Endodermal cell (in vitro differentiated cells): ENCODE measurements at regions not wholly inside any gene's neighbourhood (a gene's known extent, or its start where the extent isn't known, plus 50 kb on each side); places are given as distances from the start of the nearest gene placed in this dataset.

Source experiments
- DNase-seq: peaks from one replicate; pipeline ENCODE4 v3.0.0-alpha.2; 2017
- H3K27ac ChIP-seq: 2 replicates; pipeline ENCODE4 v1.5.1; 2013; ENCODE audit warnings: mild to moderate bottlenecking, low read depth, low read length, moderate library complexity
- H3K27me3 ChIP-seq: 2 replicates; pipeline ENCODE4 v1.6.1; 2013; ENCODE audit warnings: mild to moderate bottlenecking, low read length, moderate library complexity; ENCODE audit not compliant: insufficient read depth, control insufficient read depth, poor library complexity, severe bottlenecking
- H3K36me3 ChIP-seq: 2 replicates; pipeline ENCODE4 v1.7.0; 2013; ENCODE audit warnings: mild to moderate bottlenecking, low read length, moderate library complexity; ENCODE audit not compliant: control insufficient read depth, insufficient read depth
- H3K4me1 ChIP-seq: one replicate; pipeline ENCODE4 v1.7.0; 2013; ENCODE audit warnings: low read length; ENCODE audit not compliant: control insufficient read depth, insufficient read depth
- H3K4me3 ChIP-seq: 2 replicates; pipeline ENCODE4 v1.5.1; 2013; ENCODE audit warnings: mild to moderate bottlenecking, low read length, moderate library complexity
- H3K9ac ChIP-seq: 2 replicates; pipeline ENCODE4 v1.6.1; 2013; ENCODE audit warnings: mild to moderate bottlenecking, low read length, moderate library complexity; ENCODE audit not compliant: poor library complexity, severe bottlenecking; ENCODE audit errors: extremely low read depth
- H3K9me3 ChIP-seq: 2 replicates; pipeline ENCODE4 v1.6.1; 2013; ENCODE audit warnings: mild to moderate bottlenecking, low read length, moderate library complexity; ENCODE audit not compliant: control insufficient read depth
- H3K27ac Mint-ChIP-seq: 2 replicates; pipeline ENCODE4 v1.8.0; 2020; ENCODE audit warnings: mixed read lengths
- H3K27me3 Mint-ChIP-seq: 2 replicates; pipeline ENCODE4 v1.8.0; 2021; ENCODE audit warnings: mild to moderate bottlenecking, mixed read lengths; ENCODE audit not compliant: insufficient read depth
- H3K36me3 Mint-ChIP-seq: 2 replicates; pipeline ENCODE4 v1.8.0; 2020; ENCODE audit warnings: low read depth, mixed read lengths
- H3K4me1 Mint-ChIP-seq: 2 replicates; pipeline ENCODE4 v1.8.0; 2020; ENCODE audit warnings: mixed read lengths
- H3K4me3 Mint-ChIP-seq: 2 replicates; pipeline ENCODE4 v1.8.0; 2020; ENCODE audit warnings: mild to moderate bottlenecking, moderate library complexity, mixed read lengths
- H3K9me3 Mint-ChIP-seq: 2 replicates; pipeline ENCODE4 v1.8.0; 2020; ENCODE audit warnings: mild to moderate bottlenecking, mixed read lengths
- CTCF ChIP-seq: fragments of 200-600 bp; sonication (generic); conservative IDR thresholded peaks from 2 replicates; pipeline ENCODE4 v1.5.0; 2021; ENCODE audit warnings: antibody characterized with exemption, mild to moderate bottlenecking
- WGBS, 2 experiments: methylation state at CpG; one replicate each; pipeline versions ENCODE4 v1.1.5 to v1.1.7; 2013; ENCODE audit warnings: missing lambda C conversion rate in 2 of 2, mixed read lengths in 1 of 2; ENCODE audit not compliant: insufficient coverage in 1 of 2, insufficient read length in 1 of 2; 5-methylcytosine and 5-hydroxymethylcytosine counted together

DNA sequence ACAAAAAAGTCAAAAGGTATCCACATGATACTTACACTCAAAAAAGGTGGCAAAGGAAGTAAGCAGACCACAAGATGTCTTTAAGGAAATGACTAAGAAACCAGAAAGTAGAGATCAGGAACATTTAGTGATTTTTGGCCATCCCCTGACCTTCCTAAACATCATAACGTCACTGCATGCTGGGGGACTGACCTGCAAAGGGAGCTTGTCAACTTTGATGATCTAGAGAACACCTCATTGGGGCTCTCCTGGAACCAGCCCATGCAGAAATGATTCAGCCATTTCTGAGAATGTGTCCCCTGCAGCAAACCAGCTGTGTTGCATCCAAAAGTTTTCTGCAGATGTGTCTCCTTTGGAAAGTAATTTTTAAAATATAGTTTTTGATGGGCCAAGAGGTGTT lies 152.2 kb upstream of the RASSF8 start:
- H3K27ac ChIP-seq: no peak overlapping the region
- Mint-ChIP-seq H3K27ac (no peak overlapping the region), H3K36me3 (no peaks in the 10 kb centered on the region), H3K9me3 (peaks cover 5% of the 10 kb centered on the region), H3K4me1 (no peaks in the 10 kb centered on the region), H3K4me3 (no peak overlapping the region), H3K27me3 (peaks cover 2% of the 10 kb centered on the region)
- H3K36me3 ChIP-seq: no peaks in the 10 kb centered on the region
- no peak for TF ChIP-seq CTCF
- H3K4me1 ChIP-seq: no peaks in the 10 kb centered on the region
- no peak for DNase-seq
- H3K9me3 ChIP-seq: peaks cover 5% of the 10 kb centered on the region
- no peaks in the 10 kb centered on the region for H3K27me3 ChIP-seq
- WGBS, 2 experiments: 90 to 94% methylated on average over 1 of the region's 1 CpG
- H3K9ac ChIP-seq: no peak overlapping the region
- H3K4me3 ChIP-seq: no peak overlapping the region

DNA sequence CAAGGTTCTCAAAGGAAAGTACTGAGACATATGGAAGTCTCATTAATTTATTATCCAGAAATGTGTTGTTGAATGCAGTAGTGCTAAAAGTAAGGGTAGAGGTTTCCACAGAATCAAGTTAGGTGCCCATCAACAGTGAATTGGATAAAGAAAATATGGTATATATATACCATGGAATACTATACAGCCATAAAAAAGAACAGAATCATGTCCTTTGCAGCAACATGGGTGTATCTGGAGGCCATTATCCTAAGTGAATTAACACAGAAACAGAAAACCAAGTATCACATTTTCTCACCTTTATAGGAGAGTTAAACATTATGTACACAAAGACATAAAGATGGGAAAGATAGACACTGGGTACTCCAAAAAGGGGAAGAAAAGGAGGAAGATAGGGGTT lies 149.9 kb upstream of the RASSF8 start:
- Mint-ChIP-seq H3K4me3 (no peak overlapping the region), H3K27ac (no peak overlapping the region), H3K36me3 (no peaks in the 10 kb centered on the region), H3K4me1 (no peaks in the 10 kb centered on the region), H3K9me3 (peaks cover 5% of the 10 kb centered on the region), H3K27me3 (peaks cover 2% of the 10 kb centered on the region)
- no peak overlapping the region for H3K27ac ChIP-seq
- H3K4me1 ChIP-seq: no peaks in the 10 kb centered on the region
- no peak overlapping the region for H3K4me3 ChIP-seq
- no peak overlapping the region for H3K9ac ChIP-seq
- DNase-seq: no peak
- peaks cover 5% of the 10 kb centered on the region for H3K9me3 ChIP-seq
- TF ChIP-seq CTCF: no peak
- H3K36me3 ChIP-seq: no peaks in the 10 kb centered on the region
- no peaks in the 10 kb centered on the region for H3K27me3 ChIP-seq

GRCh38 chr12:25810683-25811082 lies 147.8 kb upstream of the RASSF8 start:
- peaks cover 2% of the 10 kb centered on the region for H3K27me3 Mint-ChIP-seq
- TF ChIP-seq CTCF: no peak
- no peak overlapping the region for H3K4me3 ChIP-seq
- H3K27ac ChIP-seq: no peak overlapping the region
- H3K36me3 ChIP-seq: no peaks in the 10 kb centered on the region
- H3K9ac ChIP-seq: no peak overlapping the region
- no peak overlapping the region for H3K4me3 Mint-ChIP-seq
- WGBS, 2 experiments: 91 to 100% methylated on average over 1 of the region's 1 CpG
- no peak for DNase-seq
- peaks cover 5% of the 10 kb centered on the region for H3K9me3 Mint-ChIP-seq
- H3K4me1 Mint-ChIP-seq: no peaks in the 10 kb centered on the region
- peaks cover 5% of the 10 kb centered on the region for H3K9me3 ChIP-seq
- no peaks in the 10 kb centered on the region for H3K27me3 ChIP-seq
- no peaks in the 10 kb centered on the region for H3K36me3 Mint-ChIP-seq
- no peak overlapping the region for H3K27ac Mint-ChIP-seq
- H3K4me1 ChIP-seq: no peaks in the 10 kb centered on the region
